ENCODE measurements at regions not wholly inside any gene's neighbourhood (a gene's known extent, or its start where the extent isn't known, plus 50 kb on each side); places are given as distances from the start of the nearest gene placed in this dataset.

GRCh38 chr5:67375606-67376005 lies 179.0 kb upstream of the CD180 start:
- no peak for DNase-seq (ENCODE audit: low read depth)
- no peak overlapping the region for H3K4me3 ChIP-seq (ENCODE audit: low read length)
- no peak for TF ChIP-seq CTCF (IDR thresholded peaks at IDR 0.05; ENCODE audit: insufficient read depth, low read depth, low read length, missing control alignments)

GRCh38 chr5:67374378-67374777 lies 177.8 kb upstream of the CD180 start:
- no peak for DNase-seq (ENCODE audit: low read depth)
- no peak for TF ChIP-seq CTCF (IDR thresholded peaks at IDR 0.05; ENCODE audit: insufficient read depth, low read depth, low read length, missing control alignments)
- no peak overlapping the region for H3K4me3 ChIP-seq (ENCODE audit: low read length)

- no peak for TF ChIP-seq CTCF (IDR thresholded peaks at IDR 0.05; ENCODE audit: insufficient read depth, low read depth, low read length, missing control alignments)
- no peak overlapping the region for H3K4me3 ChIP-seq (ENCODE audit: low read length)
Observed at GRCh38 chr5:67373518-67373917, 176.9 kb upstream of the CD180 start.

GRCh38 chr5:67372887-67373286 lies 176.3 kb upstream of the CD180 start:
- no peak for DNase-seq (ENCODE audit: low read depth)
- TF ChIP-seq CTCF (IDR thresholded peaks at IDR 0.05; ENCODE audit: insufficient read depth, low read depth, low read length, missing control alignments), result no peak
- no peak overlapping the region for H3K4me3 ChIP-seq (ENCODE audit: low read length)

More at GRCh38 chr5:67373518-67373917, 176.9 kb upstream of the CD180 start:
- DNase-seq (ENCODE audit: low read depth), result no peak

GRCh38 chr5:67371924-67372323 lies 175.3 kb upstream of the CD180 start:
- TF ChIP-seq CTCF (IDR thresholded peaks at IDR 0.05; ENCODE audit: insufficient read depth, low read depth, low read length, missing control alignments), result no peak
- no peak for DNase-seq (ENCODE audit: low read depth)
- no peak overlapping the region for H3K4me3 ChIP-seq (ENCODE audit: low read length)

GRCh38 chr5:67366691-67367395 lies 170.2 kb upstream of the CD180 start:
- no peak for DNase-seq (ENCODE audit: low read depth)
- no peak for TF ChIP-seq CTCF (IDR thresholded peaks at IDR 0.05; ENCODE audit: insufficient read depth, low read depth, low read length, missing control alignments)
- no peak overlapping the region for H3K4me3 ChIP-seq (ENCODE audit: low read length)

GRCh38 chr5:67366276-67366675 lies 169.7 kb upstream of the CD180 start:
- no peak overlapping the region for H3K4me3 ChIP-seq (ENCODE audit: low read length)
- no peak for TF ChIP-seq CTCF (IDR thresholded peaks at IDR 0.05; ENCODE audit: insufficient read depth, low read depth, low read length, missing control alignments)
- DNase-seq (ENCODE audit: low read depth), result no peak
